ENCODE measurements at regions not wholly inside any gene's neighbourhood (a gene's known extent, or its start where the extent isn't known, plus 50 kb on each side); places are given as distances from the start of the nearest gene placed in this dataset.

DNA sequence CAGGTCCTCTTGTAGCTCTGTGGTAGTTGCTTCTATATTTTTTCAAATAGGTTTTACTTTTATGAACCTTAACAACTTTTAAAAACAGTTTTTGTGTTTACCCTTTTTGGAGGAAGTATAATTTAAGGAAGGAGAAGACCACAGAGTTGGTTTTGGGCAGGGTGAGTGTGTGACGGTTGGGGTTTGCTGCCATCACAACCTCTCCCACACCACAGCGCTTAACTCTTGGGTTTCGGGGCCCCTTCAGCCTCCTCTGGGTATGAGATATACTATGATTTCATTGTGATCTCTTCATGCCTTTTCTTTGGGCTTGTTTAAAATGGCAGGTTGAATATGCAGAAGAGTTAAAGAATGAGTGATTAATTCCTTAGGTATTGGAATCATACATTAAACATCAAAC lies 228.7 kb upstream of the CRY1 start:
- DNase-seq, result no peak

GRCh38 chr12:107325075-107325608 lies 231.8 kb upstream of the CRY1 start:
- DNase-seq, result no peak

DNA sequence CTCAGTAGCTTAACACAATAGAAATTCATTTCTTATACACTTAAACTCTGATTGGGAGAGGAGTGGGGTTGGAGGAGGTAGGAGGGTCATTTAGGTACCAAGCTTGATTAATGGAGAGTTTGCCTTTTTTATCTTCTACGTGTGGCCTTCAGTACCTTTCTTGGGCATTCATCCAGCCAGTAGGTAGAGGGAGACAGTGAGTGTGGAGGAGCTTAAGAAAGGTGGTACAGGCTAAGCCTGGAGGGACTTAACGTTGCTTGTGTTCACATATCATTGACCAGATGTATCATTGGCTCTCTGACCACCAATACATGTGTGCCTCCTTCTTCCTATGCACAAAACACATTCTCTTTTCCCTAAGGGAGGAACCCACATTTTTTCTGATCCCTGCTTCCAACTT lies 232.9 kb upstream of the CRY1 start:
- DNase-seq, result no peak

- DNase-seq, result no peak
Measured at GRCh38 chr12:107327651-107328182, 234.4 kb upstream of the CRY1 start.

DNA sequence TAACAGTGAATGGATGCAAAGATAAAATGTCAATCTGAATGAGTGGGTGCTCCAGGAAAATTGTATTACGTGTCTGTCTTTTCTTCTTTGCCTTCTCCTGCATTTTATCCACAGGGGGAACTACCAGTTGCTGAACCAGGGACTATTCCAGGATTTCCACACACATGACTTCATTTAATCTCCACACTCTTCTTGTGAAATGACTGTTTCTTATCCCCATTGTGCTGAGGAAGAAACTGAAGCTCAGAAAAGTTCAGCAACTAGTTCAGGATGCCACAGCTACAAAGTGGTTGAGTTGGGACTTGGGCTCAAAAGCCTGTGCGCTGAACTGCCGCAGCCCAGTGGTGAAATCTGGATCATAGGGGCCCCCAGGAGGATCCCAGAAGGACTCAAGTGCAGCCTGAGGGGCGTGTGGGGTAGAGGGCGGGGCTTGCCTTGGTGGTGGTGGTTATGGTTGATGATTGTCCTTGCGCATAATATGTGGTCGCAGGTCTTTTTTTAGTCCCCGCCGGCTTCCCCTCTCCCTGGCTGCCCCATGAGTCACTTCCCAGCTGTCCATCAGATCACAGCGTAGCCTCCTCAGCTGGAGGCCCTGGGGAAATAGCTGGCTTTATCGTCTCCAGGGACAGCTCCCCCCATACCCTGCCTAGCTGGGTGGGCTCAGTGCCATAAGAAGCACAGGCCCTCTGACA lies 235.2 kb upstream of the CRY1 start:
- no peak for DNase-seq

GRCh38 chr12:107329569-107330324 lies 236.4 kb upstream of the CRY1 start:
- DNase-seq, result no peak

DNA sequence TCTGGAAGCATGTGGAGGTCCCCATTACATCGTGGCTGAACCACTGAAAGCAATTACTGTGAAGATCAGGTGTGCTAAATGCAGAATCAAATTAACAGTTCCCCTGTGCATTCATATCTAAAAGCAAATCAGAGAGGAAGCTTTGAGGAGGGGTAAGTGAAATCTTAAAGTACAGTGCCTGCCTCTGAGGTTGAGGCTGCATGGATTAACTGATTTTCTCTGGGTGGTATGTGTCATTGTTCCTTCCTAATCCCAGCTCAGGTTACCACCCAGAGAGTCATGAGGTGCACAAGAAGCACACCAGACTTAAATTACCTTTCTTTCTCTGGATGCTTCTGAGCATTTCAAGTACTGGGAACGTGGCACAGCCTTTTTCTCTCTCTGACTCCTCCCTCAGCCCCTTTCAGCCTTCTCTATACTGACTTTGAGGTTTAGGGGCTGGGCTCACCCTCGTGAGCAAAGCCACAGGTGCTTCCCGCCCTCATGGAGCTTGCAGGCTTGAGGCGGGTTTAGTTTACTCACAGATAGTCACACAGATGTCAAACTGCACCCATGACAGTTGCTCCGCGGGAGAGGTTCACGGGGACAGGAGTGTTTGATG lies 237.6 kb upstream of the CRY1 start:
- DNase-seq, result no peak

GRCh38 chr12:107331471-107331870 lies 238.1 kb upstream of the CRY1 start:
- no peak for DNase-seq

DNA sequence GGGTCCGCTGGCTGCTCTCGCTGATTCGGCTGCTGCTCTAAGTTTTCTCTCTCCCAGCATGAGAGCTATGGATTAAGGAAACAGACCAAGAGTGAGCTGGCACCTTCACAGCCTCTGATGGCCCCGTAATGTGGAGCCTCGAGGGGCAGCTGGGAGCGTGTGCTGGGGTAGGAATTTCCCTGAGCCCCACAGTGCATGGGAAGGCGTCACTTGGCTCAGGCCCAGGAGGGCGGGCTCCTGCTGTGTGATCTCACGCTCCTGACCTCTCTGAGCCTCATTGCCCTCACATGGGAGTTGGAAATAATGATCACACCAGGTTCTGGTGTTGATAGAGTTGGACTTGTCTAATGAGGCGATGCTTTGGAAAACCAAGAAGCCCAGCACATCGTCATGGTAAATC lies 238.6 kb upstream of the CRY1 start:
- DNase-seq, result no peak

DNA sequence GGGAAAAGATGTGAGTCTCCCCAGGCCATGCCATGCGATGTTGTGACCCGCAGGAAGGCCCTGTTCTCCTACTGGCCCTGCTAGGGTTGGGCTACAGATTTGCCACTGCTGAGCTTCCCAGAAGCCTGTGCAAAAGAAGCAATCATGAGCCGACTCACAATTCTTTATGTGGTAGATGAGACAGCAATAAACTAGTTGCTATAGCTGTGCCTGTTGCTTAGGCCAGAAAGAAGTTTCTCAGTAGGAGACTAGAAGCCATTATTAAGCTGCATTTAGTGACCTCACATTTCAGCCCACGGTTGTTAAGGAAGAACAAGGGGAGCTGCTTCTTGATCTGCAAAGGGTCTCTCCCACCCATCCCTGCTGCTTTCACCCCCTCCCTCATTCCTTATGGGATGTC lies 239.4 kb upstream of the CRY1 start:
- no peak for DNase-seq

- DNase-seq, result no peak
Measured at GRCh38 chr12:107335802-107336570, 242.6 kb upstream of the CRY1 start.

DNA sequence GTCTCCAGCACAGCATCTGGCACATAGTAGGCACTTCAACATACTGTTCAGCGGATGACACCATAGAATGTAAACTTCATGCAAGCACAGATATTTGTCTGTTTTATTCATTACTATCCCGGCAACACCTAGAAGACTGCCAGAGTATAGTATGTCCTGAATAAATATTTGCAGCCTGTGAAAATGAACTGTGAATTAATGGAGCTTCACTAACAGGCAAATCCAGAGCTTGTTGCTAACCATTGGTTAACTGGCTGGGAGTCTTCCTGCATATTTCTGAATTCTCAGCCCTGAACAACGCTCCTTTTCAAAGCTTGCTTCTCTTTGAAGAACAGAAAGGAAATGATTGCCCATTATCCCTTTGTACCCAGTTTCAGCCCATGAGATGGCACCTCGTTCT lies 243.3 kb upstream of the CRY1 start:
- no peak for DNase-seq

- no peak for DNase-seq
Measured at GRCh38 chr12:107337346-107338095, 244.2 kb upstream of the CRY1 start.

- DNase-seq, result no peak
Measured at GRCh38 chr12:107339487-107339886, 246.1 kb upstream of the CRY1 start.

DNA sequence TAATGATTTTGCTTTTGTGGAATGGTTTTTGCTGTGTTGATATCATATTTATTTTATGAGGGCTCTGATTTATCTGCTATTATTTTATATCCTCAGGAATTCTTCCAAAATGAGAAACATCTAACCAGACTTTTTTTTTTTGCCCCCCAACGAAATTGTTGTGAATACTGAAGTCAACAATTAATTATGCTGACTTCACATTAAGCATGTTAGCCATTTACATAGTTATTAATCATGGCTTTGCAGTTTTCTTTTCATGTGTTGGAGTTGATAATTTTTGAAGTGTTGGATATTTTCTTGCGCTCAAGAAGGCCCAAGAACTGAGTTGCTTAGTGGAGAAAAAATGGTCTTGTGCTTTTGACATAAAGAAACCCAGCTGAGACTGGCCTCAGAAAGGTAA lies 246.6 kb upstream of the CRY1 start:
- no peak for DNase-seq

DNA sequence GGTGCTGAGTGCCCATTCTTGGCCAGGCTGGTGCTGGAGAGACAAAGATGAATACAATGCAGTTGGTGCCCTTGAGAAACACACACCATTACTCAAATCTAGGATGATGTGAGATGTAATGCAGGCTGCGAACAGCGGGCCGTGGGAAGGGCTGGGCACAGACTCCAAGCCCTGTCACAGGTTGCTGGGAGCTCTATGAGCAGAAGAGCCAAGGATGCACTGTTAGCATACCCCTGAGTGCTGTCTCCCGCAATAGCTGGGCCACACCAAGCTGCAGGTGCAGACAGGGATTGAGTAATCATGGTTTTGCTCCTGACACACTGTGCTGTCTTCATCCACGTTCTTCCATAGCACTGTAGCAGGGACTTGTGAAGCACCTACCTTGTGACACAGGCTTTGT lies 247.5 kb upstream of the CRY1 start:
- no peak for DNase-seq

- no peak for DNase-seq
Measured at GRCh38 chr12:107344035-107344808, 250.9 kb upstream of the CRY1 start.

DNA sequence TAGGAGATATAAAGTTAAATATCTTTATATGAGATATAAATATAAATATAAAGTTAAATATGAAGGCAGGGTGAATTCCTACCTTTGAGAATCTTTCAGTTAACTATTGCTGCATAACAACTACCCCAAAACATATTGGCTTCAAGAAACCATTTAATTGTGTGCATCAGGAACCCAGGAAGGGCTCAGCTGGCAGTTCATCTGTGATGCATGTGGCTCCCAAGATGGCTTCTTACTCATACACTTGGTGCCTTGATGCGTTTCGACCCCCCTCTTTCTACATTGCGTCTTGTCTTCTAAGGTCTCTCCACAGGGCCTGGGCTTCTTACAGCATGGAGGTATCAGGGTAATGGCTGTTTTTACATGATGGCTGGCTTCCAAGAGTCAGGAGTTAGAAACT lies 253.9 kb upstream of the CRY1 start:
- DNase-seq, result no peak

DNA sequence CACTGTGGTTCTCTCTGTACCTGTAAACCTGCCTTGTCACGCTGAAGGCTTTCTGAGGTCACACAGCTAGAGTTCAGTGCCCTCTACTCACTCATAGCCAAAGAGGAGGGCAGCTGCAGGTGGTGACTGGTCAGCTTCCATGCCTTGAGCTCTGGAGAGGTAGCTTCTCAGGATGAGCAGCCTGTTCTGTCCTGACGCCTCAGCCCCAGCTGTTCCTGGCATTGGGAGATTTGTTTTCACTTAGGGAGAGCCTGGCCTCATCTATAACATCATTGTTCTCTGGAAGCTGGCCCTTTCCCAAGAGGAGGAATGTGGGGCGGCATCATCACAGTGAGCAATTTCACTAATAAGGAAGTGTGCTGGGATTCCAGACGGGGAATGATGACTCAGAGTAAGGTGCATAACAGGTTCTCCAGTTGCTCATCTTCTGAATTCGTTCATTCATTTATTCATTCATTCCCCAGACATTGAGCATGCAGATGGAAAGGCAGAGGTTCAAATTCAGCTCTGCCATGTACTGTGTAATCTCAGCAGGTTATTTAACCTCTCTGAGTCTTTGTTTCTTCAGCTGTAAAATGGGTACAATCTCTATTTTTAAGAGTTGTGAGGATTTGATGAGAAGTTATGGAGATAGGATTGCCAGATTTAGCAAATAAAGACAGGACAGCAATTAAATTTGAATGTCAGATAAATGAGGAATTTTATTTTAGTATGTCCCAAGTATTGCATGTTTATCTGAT lies 255.8 kb upstream of the CRY1 start:
- no peak for DNase-seq

GRCh38 chr12:107349839-107350238 lies 256.5 kb upstream of the CRY1 start:
- no peak for DNase-seq

DNA sequence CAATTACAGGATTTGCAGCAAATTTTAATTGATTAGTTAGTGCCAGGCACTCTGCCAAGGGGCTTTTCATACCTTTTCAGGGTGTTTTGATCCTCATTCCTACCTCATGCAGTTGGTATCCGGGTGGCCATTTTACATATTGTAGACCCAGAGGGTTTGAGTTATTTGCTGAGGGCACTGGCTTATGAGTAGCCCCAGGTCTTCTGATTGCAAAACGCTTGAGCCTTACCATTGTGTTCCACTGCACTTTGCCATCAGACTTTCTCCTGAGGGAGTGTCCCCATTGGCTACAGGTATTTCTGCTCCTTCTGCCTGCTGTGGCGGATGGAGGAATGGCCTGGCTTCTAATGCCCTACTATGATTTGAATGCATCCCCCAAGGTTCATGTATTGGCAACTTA lies 257.8 kb upstream of the CRY1 start:
- DNase-seq, result no peak
